HK-2 (cell line): ENCODE measurements at regions not wholly inside any gene's neighbourhood (a gene's known extent, or its start where the extent isn't known, plus 50 kb on each side); places are given as distances from the start of the nearest gene placed in this dataset.
"Not testable (repeated sequence)": the region's sequence is repeated elsewhere in the genome, so short reads cannot be mapped to it uniquely, and the experiment has no call there.

Experiments
- DNase-seq: peaks from one replicate; pipeline ENCODE4 v3.0.0-alpha.2; 2018; ENCODE audit not compliant: unreplicated experiment

DNA sequence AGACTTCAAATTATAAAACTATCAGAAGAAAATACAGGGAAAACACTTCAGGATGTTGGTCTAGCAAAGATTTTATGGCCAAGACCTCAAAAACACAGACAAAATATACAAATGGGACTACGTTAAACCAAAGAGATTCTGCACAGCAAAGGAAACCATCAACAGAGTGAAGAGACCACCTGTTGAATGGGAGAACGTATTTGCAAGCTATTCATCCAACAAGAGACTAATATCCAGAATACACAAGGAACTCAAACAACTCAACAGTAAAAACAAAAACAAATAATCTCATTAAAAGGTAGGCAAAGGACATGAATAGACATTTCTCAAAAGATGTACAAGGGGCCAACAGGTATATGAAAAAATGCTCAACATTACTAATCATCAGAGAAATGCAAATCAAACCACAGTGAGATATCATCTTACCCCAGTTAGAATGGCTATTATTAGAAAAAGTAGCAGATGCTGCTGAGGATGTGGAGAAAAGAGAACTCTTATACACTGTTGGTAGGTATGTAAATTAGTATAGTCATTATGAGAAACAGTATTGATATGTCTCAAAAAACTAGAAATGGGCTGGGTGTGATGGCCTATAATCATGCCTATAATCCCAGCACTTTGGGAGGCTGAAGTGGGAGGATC, 112.6 kb downstream of the LRIG2 start:
- no peak for DNase-seq

- DNase-seq, result no peak
Measured at GRCh38 chr1:113190078-113190477, 117.1 kb downstream of the LRIG2 start.

- no peak for DNase-seq
Measured at GRCh38 chr1:113190930-113191329, 117.9 kb downstream of the LRIG2 start.

GRCh38 chr1:113191579-113192076, 118.6 kb downstream of the LRIG2 start:
- DNase-seq, result no peak

GRCh38 chr1:113192242-113192641, 119.2 kb downstream of the LRIG2 start:
- DNase-seq, result no peak

DNA sequence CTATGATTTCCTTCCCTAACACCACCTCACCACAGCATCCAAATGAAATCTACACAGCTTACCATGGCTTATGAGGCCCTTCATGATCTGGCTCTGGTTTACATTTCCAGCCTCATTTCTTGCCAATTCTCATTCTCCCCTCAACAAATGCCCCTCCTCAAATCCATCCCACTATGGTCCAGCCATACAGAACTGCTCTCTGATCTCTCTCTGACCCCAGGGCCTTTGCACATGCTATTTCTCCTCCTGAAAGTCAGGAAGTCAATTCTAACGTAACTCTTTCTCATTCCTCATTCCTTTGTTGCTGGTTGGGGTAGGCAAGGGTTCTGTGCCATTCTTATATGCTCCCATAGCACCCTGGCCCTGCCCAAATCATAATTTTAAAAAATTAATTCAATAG, 120.0 kb downstream of the LRIG2 start:
- no peak for DNase-seq

- no peak for DNase-seq
Measured at GRCh38 chr1:113194846-113195830, 122.1 kb downstream of the LRIG2 start.

- no peak for DNase-seq
Measured at GRCh38 chr1:113197719-113198330, 124.8 kb downstream of the LRIG2 start.

- no peak for DNase-seq
Measured at GRCh38 chr1:113198806-113199205, 125.8 kb downstream of the LRIG2 start.

- no peak for DNase-seq
Measured at GRCh38 chr1:113199760-113200455, 126.9 kb downstream of the LRIG2 start.

- DNase-seq, result no peak
Measured at GRCh38 chr1:113201560-113201959, 128.6 kb downstream of the LRIG2 start.

DNA sequence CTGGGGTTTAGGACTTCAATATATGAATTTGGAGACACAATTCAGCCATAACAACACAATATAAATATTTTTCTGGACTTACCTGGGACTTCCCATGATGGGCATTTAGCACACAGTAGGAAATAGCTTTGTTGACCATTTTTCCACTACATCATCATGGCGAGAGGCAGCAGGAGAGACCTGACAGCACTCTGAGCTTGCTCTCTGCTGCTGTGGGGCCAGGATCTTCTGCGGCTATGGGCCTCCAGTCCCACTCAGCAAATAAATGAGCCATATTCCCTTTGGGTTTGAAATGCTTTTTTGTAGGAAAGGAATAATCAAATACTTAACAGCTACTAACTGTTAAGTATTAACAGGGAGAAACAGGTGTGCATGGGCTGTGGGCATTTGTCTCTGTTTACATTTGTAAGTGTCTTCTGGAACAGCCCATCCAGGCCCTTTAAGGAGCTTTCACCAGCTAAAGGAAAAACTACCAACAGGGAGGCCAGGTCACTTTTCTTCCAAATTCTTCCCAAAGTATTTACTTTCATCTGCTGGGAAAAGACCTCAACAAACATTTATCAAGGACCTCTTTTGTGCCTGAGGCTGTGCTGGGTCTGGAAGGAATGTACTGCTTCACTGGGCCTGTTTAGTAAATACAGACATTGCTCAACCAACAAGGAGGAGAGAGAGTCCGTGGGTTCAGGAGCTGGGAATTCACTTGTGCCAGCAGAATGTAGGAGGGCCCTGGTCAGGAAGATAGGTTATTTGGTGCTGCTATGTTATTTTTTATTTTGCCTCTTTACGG, 133.2 kb downstream of the LRIG2 start:
- no peak for DNase-seq

GRCh38 chr1:113207019-113207418, 134.0 kb downstream of the LRIG2 start:
- no peak for DNase-seq

- no peak for DNase-seq
Measured at GRCh38 chr1:113207457-113207856, 134.5 kb downstream of the LRIG2 start.

- not testable (repeated sequence) for DNase-seq
Measured at GRCh38 chr1:113208425-113208824, 135.4 kb downstream of the LRIG2 start.

GRCh38 chr1:113210248-113210647, 137.2 kb downstream of the LRIG2 start:
- DNase-seq, result no peak

DNA sequence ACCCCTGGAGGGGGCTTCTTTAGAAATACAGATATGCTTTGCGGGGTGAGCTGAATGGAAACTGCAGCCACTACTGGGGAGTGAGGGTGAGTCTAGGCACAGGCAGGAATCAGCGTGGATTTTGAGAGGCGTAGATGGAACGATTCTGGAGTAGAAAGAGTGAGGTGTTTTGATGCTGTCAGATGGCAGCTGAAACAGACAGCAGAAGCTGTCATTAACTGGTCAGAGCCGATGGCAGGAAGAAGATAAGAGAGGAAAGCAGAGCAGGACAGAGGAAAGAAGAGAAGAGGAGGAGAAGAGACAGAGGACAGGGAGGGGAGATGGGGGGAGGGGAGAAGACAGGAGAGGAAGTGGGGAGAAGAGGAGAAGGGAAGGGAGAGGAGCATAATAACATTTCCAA, 138.5 kb downstream of the LRIG2 start:
- DNase-seq, result no peak

DNA sequence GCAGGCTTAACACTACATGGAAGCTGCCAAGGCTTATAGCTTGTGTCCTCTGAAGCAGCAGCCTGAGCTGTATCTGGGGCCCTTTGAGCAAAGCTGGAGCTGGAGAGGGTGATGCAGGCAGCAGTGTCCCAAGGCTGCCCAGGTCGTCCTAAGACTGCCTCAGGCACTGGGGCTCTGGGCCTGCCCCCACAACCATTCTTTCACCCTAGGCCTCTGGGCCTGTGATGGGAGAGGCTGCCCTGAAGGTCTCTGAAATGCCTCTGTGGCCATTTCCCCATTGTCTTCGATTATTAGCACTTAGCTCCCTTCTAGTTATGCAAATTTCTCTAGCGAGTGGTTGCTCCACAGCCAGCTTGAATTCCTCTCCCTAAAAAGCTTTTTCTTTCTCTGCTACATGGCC, 142.0 kb downstream of the LRIG2 start:
- DNase-seq, result no peak

- no peak for DNase-seq
Measured at GRCh38 chr1:113216664-113217063, 143.7 kb downstream of the LRIG2 start.

GRCh38 chr1:113217447-113218208, 144.6 kb downstream of the LRIG2 start:
- no peak for DNase-seq
